HG03280 (cell line): ENCODE measurements at regions not wholly inside any gene's neighbourhood (a gene's known extent, or its start where the extent isn't known, plus 50 kb on each side); places are given as distances from the start of the nearest gene placed in this dataset.
"Not testable (repeated sequence)": the region's sequence is repeated elsewhere in the genome, so short reads cannot be mapped to it uniquely, and the experiment has no call there.

Experiments used
- ATAC-seq: cut with Tn5 transposase; IDR thresholded peaks from one replicate; pipeline ENCODE4 v1.9.1; 2021; ENCODE audit warnings: mild to moderate bottlenecking, moderate library complexity; ENCODE audit not compliant: unreplicated experiment

- peak; percentile 74 for ATAC-seq
These were observed 357.8 kb downstream of the TMEM167A start for GRCh38 chr5:82719368-82719767.

DNA sequence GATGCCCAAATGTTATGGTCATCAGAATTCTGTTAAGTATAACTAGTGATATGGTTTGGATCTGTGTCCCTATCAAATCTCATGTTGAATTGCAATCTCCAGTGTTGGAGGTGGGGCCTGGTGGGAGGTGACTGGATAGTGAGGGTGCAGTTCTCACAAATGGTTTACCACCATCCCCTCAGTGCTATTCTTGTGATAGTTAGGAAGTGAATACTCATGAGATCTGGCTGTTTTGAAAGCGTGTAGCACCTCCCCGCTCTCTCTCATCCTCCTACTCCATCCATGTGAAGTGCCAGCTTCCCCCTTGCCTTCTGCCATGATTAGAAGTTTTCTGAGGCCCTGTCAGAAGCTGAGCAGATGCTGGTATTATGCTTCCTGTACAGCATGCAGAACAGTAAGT, 359.5 kb downstream of the TMEM167A start:
- no peak for ATAC-seq

DNA sequence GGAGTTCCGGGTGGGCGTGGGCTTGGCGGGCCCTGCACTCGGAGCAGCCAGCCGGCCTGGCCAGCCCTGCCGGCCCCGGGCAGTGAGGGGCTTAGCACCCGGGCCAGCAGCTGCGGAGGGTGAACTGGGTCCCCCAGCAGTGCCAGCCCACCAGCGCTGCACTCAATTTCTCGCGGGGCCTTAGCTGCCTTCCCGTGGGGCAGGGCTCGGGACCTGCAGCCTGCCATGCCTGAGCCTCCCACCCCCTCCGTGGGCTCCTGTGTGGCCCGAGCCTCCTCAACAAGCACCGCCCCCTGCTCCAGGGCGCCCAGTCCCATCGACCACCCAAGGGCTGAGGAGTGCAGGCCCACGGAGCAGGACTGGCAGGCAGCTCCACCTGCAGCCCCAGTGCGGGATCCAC, 362.5 kb downstream of the TMEM167A start:
- not testable (repeated sequence) for ATAC-seq

- no peak for ATAC-seq
These were observed 363.4 kb downstream of the TMEM167A start for GRCh38 chr5:82713811-82714210.

GRCh38 chr5:82707741-82708140, 369.5 kb downstream of the TMEM167A start:
- no peak for ATAC-seq

- no peak for ATAC-seq
These were observed 372.8 kb downstream of the TMEM167A start for GRCh38 chr5:82704381-82704780.

GRCh38 chr5:82702046-82702445, 375.1 kb downstream of the TMEM167A start:
- no peak for ATAC-seq

DNA sequence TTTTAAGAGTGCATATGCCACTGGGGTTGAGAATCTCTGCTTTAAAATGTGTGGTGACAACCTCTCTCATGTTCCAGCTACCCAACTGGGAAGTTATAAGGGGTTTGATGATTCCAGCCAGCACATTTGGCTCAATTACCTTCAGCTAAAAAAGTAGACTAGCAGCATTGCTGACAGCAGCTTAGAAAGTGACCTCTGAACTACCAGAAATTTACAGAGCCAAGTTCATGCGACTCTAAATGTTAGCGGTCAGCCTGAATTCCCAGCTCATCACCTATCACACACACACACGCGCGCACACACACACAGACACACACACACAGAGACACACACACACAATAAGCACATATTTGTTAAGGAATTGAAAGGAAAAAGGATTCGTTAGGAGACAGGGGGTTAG, 377.5 kb downstream of the TMEM167A start:
- no peak for ATAC-seq

DNA sequence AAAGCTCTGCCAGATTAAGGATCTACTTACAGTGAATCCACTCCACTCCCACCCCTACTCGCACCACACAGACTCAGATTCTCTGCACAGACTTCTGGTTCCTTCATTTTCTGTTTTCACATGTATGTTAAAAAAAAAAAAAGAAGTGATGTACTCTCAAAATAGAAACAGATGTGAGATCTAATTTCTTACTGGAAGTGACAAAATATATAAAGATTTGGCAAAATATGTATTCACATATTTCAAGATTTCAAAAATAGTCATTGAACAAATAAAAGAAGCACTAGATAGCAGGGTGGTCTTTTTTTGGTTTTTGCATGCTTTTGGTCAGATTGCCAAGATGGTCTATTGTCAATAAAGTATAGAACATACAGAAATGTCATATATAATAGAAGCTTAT, 379.2 kb downstream of the TMEM167A start:
- ATAC-seq, result no peak

DNA sequence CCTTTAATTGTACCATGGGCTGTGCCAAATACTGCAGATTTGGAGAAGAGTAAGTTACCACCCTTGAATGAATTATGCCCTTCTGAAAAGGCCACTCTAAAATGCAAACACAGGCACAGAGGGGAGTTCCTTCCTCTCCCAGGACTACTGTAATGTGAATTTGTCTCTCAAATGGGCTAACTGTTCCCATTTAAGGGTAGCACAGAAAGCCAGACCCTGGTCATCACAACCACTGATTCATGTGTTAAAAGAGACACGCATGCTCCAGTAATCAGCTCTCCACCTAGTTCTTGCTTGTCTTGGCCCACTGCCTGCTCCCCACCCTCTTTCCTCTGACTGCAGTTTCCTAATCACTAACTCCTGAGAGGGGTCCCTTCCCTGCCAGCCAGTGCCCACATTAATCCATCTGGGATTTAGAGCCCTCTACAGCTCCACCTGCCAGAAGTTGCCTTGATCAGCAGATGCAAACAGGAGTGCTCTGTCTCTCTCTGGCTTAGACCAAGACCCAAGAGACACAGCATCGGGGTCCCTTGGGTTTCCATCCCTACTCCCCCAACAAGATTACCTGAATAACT, 382.4 kb downstream of the TMEM167A start:
- ATAC-seq, result no peak

DNA sequence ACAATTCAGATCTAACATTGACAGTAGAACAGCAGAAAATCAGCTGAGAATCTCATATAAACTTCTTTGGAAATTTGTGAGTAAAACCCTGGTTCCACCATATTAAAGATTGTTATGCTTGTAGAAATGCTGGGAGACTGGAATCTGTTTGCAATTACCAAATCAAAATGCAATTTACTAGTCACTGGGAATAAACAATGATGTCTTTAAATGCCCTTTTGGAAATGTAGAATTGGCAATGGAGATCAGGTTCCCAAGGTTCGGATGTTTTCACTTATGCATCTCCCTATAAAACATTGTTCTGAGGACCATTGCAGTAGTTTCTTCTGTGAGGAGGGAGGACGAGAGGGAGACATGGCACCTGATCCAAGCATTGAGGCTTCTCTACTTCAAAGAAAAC, 384.4 kb downstream of the TMEM167A start:
- ATAC-seq, result no peak

DNA sequence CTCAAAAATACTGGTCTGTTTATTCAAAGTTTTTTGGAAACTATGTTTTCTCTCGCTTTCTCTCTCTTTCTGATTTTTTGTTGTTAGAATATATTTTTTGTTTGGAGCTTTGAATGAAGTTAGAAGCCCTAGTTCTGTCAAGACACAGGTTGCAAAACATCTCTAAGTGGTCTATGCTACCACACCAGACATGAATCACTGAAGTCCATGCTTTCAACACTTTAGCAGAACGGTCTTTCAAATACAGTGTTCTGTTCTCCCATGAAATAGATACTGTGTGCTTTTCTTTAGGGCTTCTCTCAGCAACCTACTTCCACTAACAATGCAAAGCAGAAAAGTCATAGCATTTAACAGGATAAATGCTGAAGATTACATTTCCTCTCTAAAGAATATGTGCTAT, 392.5 kb downstream of the TMEM167A start:
- ATAC-seq, result no peak

DNA sequence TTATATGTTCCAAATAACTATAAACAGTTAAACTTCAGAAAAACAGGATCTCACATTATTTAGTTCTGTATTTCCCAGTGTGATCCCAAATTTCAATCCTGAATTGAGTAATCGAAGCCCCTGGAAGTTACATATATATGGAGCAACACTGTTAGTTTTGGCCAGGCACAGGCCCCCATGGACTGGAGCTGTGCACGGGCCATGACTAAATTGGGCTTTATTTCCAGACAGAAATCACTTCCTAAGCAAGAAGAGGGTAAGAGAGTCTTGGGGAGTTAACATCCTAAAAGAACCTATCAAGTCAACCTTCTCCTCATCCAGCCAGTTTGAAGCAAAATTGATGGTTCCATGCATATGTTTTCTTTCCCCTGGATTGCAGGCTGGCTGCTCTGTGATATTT, 393.0 kb downstream of the TMEM167A start:
- no peak for ATAC-seq

- ATAC-seq, result no peak
These were observed 397.5 kb downstream of the TMEM167A start for GRCh38 chr5:82679660-82680059.

GRCh38 chr5:82676661-82677060, 398.5 kb upstream of the RPS23 start:
- no peak for ATAC-seq

GRCh38 chr5:82674671-82675070, 396.5 kb upstream of the RPS23 start:
- no peak for ATAC-seq

GRCh38 chr5:82673057-82673809, 395.1 kb upstream of the RPS23 start:
- ATAC-seq, result no peak

GRCh38 chr5:82670692-82671091, 392.5 kb upstream of the RPS23 start:
- no peak for ATAC-seq

- no peak for ATAC-seq
These were observed 391.6 kb upstream of the RPS23 start for GRCh38 chr5:82669720-82670119.

DNA sequence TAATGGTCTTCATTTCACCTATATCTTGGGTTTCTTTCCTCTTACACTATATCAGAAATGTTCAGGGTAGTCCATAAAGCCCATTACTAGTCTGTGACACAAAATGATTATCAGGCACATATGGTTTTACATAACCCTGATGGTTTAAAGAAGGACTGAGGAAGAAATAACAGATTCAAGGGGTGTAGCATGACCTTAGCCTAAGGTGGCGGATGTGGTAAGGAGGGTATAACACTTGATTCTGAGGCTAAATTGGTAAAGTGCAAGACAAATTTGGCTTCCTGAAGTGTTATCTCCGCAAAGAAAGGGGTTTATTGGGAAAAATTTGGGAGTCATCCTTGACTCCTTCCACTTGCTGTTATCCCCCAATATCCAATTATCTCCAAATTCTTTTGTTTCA, 388.2 kb upstream of the RPS23 start:
- no peak for ATAC-seq

GRCh38 chr5:82664732-82665131, 386.6 kb upstream of the RPS23 start:
- no peak for ATAC-seq

GRCh38 chr5:82663225-82663624, 385.1 kb upstream of the RPS23 start:
- no peak for ATAC-seq

DNA sequence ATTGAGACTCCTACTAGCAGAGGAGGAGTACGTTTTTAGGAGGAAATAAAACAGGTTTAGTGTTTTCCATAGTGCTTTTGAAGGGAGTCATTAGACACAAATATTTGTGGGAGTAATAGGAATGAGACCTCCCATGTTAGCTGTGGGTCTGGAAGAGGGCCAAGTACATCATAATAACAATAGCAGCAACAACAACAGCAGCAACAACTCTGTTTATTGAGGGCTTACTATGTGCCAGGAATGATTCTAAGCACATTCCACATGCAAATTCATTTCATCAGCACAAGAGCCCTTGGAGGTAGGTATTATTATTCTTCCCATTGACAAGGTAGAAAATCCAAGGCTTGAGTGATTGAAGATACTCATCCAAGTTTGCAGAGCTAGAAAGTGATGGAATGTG, 384.2 kb upstream of the RPS23 start:
- ATAC-seq, result no peak
